HG02884 (cell line): ENCODE measurements at regions not wholly inside any gene's neighbourhood (a gene's known extent, or its start where the extent isn't known, plus 50 kb on each side); places are given as distances from the start of the nearest gene placed in this dataset.

Experiments
- ATAC-seq: cut with Tn5 transposase; IDR thresholded peaks from one replicate; pipeline ENCODE4 v1.9.1; 2021; ENCODE audit warnings: mild to moderate bottlenecking, moderate library complexity; ENCODE audit not compliant: unreplicated experiment

GRCh38 chr5:133746834-133747233 lies 134.5 kb upstream of the FSTL4 start:
- no peak for ATAC-seq

- ATAC-seq: no peak
These were observed 132.6 kb upstream of the FSTL4 start for GRCh38 chr5:133744960-133745308.

GRCh38 chr5:133744051-133744959 lies 132.0 kb upstream of the FSTL4 start:
- ATAC-seq: no peak

DNA sequence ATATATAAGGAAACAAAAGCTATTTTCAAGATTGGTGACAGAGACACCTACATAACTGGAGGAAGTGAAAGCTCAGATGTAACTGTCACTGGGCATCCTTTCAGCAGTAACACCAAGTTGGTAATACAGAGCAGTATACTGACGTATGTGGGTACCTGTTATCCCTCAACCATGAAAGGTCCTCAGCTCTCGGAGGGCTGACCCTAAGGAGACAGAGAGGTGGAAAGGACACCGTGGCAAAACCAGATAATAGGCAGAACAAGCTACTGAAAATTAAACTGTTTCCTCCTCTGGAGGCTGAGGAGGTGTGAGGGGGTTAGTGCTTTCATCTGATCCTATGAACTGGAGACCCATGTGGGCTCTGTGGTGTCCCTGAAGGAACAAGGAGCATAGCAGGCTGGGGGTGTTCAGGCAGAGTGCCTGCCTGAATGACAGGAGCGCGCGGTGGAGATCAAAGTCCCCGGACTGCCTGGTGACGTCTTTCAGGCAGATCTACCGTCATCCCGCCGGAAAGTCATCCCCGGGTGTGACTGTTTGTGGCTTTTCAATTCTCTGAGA lies 130.2 kb upstream of the FSTL4 start:
- ATAC-seq: no peak

- ATAC-seq: no peak
These were observed 129.5 kb upstream of the FSTL4 start for GRCh38 chr5:133741818-133742355.

DNA sequence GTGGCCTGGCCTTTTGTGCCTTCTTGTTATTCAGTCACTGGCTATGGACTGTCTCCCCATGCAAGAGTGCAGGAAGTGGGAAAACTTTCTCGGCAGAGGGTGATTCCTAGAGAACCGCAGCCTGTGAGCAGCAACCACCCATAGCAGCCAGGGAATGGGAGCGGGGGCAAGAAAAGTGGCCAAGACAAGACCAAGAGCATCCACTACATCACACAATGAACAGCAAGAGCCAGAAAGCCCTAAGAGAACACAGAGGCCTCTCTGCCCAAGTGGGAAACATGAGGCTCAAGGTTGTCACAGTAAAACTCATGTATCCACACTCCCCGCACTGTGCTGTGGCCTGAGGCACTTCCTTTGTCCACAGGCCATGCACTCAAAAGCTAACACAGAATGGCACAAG lies 129.1 kb upstream of the FSTL4 start:
- ATAC-seq: no peak

GRCh38 chr5:133739181-133739780 lies 126.9 kb upstream of the FSTL4 start:
- ATAC-seq: no peak

GRCh38 chr5:133738271-133738670 lies 125.9 kb upstream of the FSTL4 start:
- no peak for ATAC-seq

- ATAC-seq: no peak
These were observed 124.2 kb upstream of the FSTL4 start for GRCh38 chr5:133736512-133736911.

DNA sequence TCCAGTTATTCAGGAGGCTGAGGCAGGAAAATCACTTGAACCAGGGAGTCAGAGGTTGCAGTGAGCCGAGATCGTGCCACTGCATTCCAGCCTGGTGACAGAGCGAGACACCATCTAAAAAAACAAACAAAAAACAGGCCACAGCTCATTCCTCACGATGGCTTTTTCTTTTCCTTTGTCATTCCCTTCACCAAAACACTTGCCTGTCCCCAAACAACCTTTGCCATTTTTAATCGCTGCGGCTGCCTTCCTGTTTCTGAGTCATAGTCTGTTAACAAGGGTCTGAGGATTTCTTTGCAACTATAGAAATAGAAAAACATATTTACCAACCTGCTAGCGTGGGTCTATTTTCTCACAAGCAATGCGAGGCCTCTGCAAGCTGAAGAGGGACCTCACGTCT lies 123.0 kb upstream of the FSTL4 start:
- ATAC-seq: no peak

GRCh38 chr5:133734916-133735315 lies 122.6 kb upstream of the FSTL4 start:
- no peak for ATAC-seq

DNA sequence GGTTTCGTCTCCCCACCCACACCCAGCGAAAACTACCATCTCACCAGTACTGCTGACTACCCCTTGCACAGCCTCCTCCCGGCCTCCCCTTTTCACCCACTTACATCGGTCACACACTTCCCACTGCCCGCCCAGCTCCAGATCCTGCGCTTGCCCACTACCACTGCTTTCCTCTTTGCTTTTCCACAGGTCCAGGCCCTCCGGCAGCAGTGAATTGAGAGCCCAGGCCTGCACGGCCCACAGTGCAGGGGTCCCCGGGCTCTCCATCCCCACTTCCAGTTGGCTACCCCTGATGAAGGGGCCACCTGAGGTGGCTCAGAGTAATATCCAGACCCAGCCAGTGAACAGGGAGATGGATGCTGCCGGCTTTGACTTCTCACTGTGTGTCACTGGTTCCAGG lies 120.2 kb upstream of the FSTL4 start:
- ATAC-seq: no peak

DNA sequence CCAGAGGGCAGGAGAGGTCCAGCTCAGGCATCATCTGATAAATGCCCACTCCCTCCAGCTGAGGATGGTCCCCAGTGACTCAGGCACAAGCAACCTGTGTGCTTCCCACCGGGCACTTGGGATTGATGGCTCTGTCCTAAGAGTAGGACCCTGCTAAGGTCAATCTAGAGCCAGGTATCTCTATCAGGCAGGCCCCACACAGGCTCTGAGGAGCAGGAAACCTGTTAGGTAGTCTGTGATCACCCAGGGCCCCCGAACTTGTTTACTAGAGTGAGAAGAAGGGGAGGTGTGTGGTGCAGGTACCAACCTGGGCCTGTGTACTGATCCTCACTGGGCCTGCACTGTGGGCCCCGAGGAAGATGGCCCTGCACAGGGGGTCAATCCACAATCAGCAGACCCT lies 119.6 kb upstream of the FSTL4 start:
- no peak for ATAC-seq

DNA sequence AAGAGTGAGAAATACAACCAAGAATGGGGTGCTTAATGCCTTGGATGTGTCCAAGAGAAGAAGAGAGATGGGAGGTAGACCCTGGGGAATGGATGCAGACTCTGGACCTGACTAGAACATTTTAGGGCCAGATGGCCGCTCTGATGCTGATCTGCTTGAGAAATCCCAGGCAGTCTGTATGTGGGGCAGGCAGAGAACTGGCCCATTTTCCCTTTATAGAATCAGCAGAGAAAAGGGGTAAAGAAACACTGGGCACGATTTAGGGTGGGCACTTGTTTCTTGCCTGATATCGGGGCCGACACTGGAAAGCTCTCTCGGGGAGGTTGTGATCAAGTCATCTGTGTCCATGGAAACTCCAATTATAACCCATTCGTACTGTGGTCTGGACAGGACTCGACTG lies 118.5 kb upstream of the FSTL4 start:
- no peak for ATAC-seq

- ATAC-seq: no peak
These were observed 118.0 kb upstream of the FSTL4 start for GRCh38 chr5:133730346-133730745.

GRCh38 chr5:133729800-133730199 lies 117.5 kb upstream of the FSTL4 start:
- no peak for ATAC-seq

DNA sequence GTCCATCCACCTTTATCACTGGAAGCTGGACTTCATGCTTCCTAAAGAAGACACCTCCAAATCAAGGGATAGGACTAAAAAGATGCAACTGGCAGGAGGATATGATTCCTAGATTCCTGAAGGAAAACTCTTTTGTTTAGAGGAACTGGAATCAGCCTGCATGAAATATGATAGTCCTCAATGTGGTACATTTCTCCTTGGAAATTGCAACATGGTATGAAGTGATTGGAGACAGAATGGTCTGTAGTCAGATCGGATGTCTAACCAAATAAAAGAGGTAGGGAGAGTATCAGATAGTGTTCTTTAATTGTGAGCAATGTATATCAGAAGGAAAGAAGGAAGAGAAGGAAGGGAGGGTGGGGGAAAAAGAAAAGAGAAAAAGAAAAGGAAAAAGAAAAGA lies 116.1 kb upstream of the FSTL4 start:
- no peak for ATAC-seq

DNA sequence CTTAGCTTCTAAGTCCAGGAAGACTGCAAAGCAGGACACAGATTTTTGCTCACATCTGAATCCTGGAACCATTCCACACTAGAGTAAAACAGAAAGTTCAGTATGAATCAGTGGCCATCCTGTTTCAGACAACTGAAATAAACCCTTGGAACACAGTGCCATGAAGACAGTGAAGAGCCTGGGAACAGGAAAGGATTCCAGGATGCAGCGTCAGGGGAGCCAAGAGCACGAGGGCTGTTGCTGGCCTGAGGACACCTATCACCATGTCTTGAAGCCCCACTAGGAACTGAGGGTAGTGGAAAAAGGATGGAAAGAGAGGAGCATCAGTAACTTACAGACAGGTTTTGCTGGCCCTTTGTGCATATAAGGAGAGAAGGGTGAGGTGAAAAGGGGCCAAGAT lies 115.3 kb upstream of the FSTL4 start:
- ATAC-seq: no peak

- no peak for ATAC-seq
These were observed 111.5 kb upstream of the FSTL4 start for GRCh38 chr5:133723651-133724366.

DNA sequence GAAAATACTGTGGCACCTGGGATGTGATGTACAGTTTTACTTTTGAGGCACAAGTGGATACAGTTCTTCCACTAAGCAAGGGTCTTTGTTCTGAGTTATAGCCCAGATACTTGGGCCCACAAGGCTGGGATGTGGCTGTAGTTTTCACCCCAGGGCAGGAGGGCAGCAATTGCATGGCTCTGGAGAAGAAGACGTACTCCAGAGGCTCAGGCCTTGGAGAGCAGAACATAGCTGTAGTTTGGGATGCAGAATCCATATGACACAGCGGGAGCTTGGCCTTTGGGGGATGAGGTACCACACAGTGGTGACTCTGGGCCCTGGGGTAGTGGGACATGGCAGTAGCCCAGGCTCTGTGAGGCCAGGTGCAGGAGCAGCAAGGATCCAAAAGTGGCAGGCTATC lies 110.8 kb upstream of the FSTL4 start:
- ATAC-seq: no peak

- ATAC-seq: no peak
These were observed 109.0 kb upstream of the FSTL4 start for GRCh38 chr5:133721365-133721764.
